Suppressor macrophage treated with lipopolysaccharide for 4 hours (primary cell): ENCODE measurements at regions not wholly inside any gene's neighbourhood (a gene's known extent, or its start where the extent isn't known, plus 50 kb on each side); places are given as distances from the start of the nearest gene placed in this dataset.
"Not testable (repeated sequence)": the region's sequence is repeated elsewhere in the genome, so short reads cannot be mapped to it uniquely, and the experiment has no call there.

Source experiments
- DNase-seq: peaks from one replicate; pipeline ENCODE4 v3.0.0-alpha.2; 2020

DNA sequence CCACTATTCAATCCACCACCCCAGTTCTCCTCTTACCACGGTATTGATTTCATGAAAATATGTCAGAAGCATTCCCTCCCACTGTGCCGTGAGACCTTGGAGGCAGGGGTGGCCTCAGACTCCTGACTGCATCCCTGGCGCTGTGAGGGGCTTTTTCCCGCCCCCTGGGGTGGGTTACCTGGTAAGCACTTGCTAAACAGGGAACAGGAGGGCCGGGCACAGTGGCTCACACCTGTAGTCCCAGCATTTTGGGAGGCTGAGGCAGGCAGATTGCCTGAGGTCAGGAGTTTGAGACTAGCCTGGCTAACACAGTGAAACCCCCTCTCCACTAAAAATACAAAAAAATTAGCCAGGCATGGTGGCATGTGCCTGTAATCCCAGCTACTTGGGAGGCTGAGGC lies 80.5 kb downstream of the CPZ start:
- DNase-seq = not testable (repeated sequence)

DNA sequence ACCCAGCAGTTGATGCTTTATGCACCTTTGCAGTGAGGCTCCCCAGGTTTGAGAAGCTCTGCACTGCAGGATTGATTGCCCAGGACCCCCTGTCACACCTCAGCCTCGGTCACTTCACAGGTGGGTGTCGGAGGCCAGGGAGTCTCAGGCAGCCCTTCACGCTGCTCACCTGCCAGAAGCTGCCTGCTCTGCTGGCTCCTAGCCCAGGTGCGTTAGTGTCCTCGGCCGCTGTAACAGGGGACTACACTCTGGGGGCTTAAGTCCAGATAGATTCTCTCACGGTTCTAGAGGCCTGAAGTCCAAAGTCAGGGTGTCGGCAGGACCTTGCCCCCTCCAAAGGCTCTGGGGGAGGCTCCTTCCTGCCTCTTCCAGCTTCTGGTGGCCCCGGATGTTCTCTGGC lies 79.9 kb downstream of the CPZ start:
- no peak for DNase-seq

DNA sequence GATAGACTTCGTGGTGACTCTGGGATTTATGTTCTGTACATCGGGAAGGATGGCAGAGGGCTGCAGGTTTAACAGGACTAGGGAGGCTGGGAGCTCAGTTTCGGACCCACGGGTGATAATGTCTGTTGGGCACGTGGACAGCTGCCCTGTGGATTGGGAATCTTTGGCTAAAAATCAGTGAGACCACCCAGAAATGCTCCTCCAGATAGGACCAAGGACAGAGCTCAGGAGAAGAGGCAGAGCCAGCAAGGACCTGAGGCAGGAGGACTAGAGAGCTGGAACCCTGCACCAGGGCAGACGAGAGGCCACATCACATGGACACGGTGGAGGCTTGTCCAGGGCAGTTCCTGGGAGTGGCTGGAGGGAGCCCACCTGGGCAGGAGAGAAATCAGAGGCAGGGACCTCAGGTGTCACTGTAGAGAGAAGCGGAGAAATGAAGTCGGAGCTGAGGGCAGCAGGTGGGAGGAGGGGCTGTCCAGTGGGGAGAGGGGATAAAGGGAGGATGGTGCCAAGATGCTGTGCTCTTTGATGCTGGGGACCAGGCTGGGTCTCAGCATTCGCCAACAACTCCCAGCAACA lies 79.2 kb downstream of the CPZ start:
- no peak for DNase-seq
